ENCODE measurements at regions not wholly inside any gene's neighbourhood (a gene's known extent, or its start where the extent isn't known, plus 50 kb on each side); places are given as distances from the start of the nearest gene placed in this dataset.

DNA sequence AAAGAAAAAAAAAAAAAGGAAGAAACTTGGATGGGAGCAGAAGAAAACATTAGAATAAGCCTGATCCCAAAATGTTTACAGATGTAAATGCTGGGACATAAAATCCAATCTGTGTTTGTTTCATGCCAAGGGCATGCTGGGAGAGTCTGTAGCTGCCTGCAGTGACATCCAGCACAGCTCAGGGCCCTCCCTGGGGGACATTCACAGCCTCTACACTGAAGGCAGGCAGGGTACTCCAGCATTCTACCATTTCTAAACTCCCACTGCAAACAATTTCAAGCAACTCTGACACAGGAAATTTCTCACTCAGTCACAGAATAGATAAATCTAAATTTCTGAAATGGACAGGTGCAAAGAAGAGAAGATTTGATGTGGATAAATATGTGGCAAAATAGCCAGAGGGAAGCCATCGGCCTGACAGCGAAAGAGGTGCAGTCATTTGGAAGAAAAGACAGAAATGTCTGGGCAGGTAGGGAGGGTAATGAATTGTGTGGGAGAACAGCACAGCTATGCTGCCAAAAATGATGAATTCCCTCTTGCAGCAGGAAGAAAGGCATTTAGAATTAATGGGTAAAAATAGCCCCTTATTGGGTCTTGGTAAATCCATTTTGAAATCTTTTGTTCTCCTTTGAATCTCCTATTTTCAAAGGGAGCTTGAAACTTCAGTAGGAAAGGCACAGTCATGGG, 199.4 kb downstream of the MED10 start:
- FAIRE-seq (no peak), DNase-seq (ENCODE audit: low read depth, low spot score) (no peak)
- intact Hi-C loops (cut with micrococcal nuclease): no loop called here
- no peak overlapping the region for H2AFZ ChIP-seq (ENCODE audit: low read depth, low read length)
- no peak overlapping the region for H3K4me3 ChIP-seq (replicated peaks in 1 of 3; ENCODE audit: insufficient read depth in 1 of 3, low read depth in 1 of 3, low read length in 3 of 3)
- no peak overlapping the region for H3K27ac ChIP-seq (ENCODE audit: insufficient read depth, low read depth, low read length)
- ChIA-PET CTCF (no interaction called here), POLR2A (no interaction called here)
- no peaks in the 10 kb centered on the region for H3K36me3 ChIP-seq (ENCODE audit: control insufficient read depth in 2 of 2, extremely low read depth in 1 of 2, insufficient read depth in 2 of 2, low read length in 2 of 2)
- H3K79me2 ChIP-seq (ENCODE audit: control insufficient read depth, insufficient read depth, low read length): no peaks in the 10 kb centered on the region
- H3K9ac ChIP-seq (replicated peaks; ENCODE audit: extremely low read depth, insufficient read depth, low read length): no peak overlapping the region
- H3K9me3 ChIP-seq (replicated peaks; ENCODE audit: control insufficient read depth, insufficient read depth, low read length): no peaks in the 10 kb centered on the region
- no TSS peak for BruUV-seq (replicated peaks)
- no peaks in the 10 kb centered on the region for H3K4me1 ChIP-seq (ENCODE audit: control insufficient read depth, extremely low read depth, insufficient read depth, low read length)
- H3K27me3 ChIP-seq (ENCODE audit: control insufficient read depth in 2 of 2, insufficient read depth in 2 of 2, low read length in 2 of 2): no peaks in the 10 kb centered on the region
- H3K4me2 ChIP-seq (ENCODE audit: insufficient read depth, low read length): no peak overlapping the region
- H3K9me1 ChIP-seq (replicated peaks; ENCODE audit: control insufficient read depth, extremely low read depth, insufficient read depth, low read length): no peaks in the 10 kb centered on the region
- dilution Hi-C loops (cut with MboI; ENCODE audit: extremely low pct_ligation_motif_present, low sequenced_read_pairs): no loop called here
- no peaks in the 10 kb centered on the region for H4K20me1 ChIP-seq (replicated peaks; ENCODE audit: control insufficient read depth, extremely low read depth, insufficient read depth, low read length)
- TF ChIP-seq, protein P1, sequence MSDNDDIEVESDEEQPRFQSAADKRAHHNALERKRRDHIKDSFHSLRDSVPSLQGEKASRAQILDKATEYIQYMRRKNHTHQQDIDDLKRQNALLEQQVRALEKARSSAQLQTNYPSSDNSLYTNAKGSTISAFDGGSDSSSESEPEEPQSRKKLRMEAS (IDR thresholded peaks at IDR 0.05; ENCODE audit: insufficient read depth, insufficient read length): no peak
- no peak for TF ChIP-seq MYC (IDR thresholded peaks at IDR 0.05; ENCODE audit: low read depth, low read length)
- no peak for TF ChIP-seq FOS (IDR thresholded peaks at IDR 0.05; ENCODE audit: borderline replicate concordance, insufficient read depth, low read length)
- TF ChIP-seq, protein P2, sequence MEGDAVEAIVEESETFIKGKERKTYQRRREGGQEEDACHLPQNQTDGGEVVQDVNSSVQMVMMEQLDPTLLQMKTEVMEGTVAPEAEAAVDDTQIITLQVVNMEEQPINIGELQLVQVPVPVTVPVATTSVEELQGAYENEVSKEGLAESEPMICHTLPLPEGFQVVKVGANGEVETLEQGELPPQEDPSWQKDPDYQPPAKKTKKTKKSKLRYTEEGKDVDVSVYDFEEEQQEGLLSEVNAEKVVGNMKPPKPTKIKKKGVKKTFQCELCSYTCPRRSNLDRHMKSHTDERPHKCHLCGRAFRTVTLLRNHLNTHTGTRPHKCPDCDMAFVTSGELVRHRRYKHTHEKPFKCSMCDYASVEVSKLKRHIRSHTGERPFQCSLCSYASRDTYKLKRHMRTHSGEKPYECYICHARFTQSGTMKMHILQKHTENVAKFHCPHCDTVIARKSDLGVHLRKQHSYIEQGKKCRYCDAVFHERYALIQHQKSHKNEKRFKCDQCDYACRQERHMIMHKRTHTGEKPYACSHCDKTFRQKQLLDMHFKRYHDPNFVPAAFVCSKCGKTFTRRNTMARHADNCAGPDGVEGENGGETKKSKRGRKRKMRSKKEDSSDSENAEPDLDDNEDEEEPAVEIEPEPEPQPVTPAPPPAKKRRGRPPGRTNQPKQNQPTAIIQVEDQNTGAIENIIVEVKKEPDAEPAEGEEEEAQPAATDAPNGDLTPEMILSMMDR (IDR thresholded peaks at IDR 0.05; ENCODE audit: extremely low read depth in 1 of 2, insufficient read depth in 1 of 2, low read depth in 1 of 2, low read length in 2 of 2): no peak
- TF ChIP-seq POLR2AphosphoS5 (IDR thresholded peaks at IDR 0.05; ENCODE audit: insufficient read depth, low read depth, low read length): no peak
- no peak for TF ChIP-seq EZH2 (IDR thresholded peaks at IDR 0.05; ENCODE audit: borderline replicate concordance, low read depth, low read length, severe bottlenecking)
- no peak for TF ChIP-seq POLR2A (IDR thresholded peaks at IDR 0.05; ENCODE audit: low read depth, low read length)
- TF ChIP-seq JUN (IDR thresholded peaks at IDR 0.05; ENCODE audit: borderline replicate concordance, insufficient read depth, insufficient read length, low read depth): no peak
- no peak for TF ChIP-seq GATA2 (IDR thresholded peaks at IDR 0.05; ENCODE audit: insufficient read depth, insufficient read length, low read depth, low read length)
